Lung (tissue), 11 donors: ENCODE measurements at regions not wholly inside any gene's neighbourhood (a gene's known extent, or its start where the extent isn't known, plus 50 kb on each side); places are given as distances from the start of the nearest gene placed in this dataset.

ENCODE experiments used
- ATAC-seq: fragments of 200-7000 bp; cut with Tn5 transposase; one replicate; pipeline ENCODE4 v1.9.1; 2020; ENCODE audit warnings: moderate number of reproducible peaks; ENCODE audit not compliant: insufficient read depth, low FRiP score
- DNase-seq, 3 donors: peaks; one replicate each; pipeline ENCODE4 v3.0.0-alpha.2; 2013 to 2017
- H3K27ac ChIP-seq, 2 donors: one replicate each; pipeline ENCODE4 v1.5.1; 2013; ENCODE audit warnings: mild to moderate bottlenecking in 2 of 2, moderate library complexity in 2 of 2, control low read depth in 1 of 2, inconsistent platforms in 1 of 2, low read depth in 1 of 2, low read length in 1 of 2
- H3K27me3 ChIP-seq, 3 donors: one replicate each; pipeline ENCODE4 v1.5.1; 2013; ENCODE audit warnings: low read length in 2 of 3; ENCODE audit not compliant: control insufficient read depth in 3 of 3, insufficient read depth in 3 of 3
- H3K36me3 ChIP-seq, 4 donors: one replicate each; pipeline ENCODE4 v1.5.1; 2013; ENCODE audit warnings: low read length in 4 of 4, mild to moderate bottlenecking in 1 of 4, moderate library complexity in 1 of 4; ENCODE audit not compliant: control insufficient read depth in 4 of 4, insufficient read depth in 4 of 4
- H3K4me1 ChIP-seq, 5 donors: one replicate each; pipeline ENCODE4 v1.5.1; 2013; ENCODE audit warnings: low read length in 5 of 5, mild to moderate bottlenecking in 2 of 5, moderate library complexity in 1 of 5; ENCODE audit not compliant: control insufficient read depth in 5 of 5, insufficient read depth in 5 of 5
- H3K4me3 ChIP-seq: one replicate; pipeline ENCODE4 v1.5.1; 2013; ENCODE audit warnings: mild to moderate bottlenecking, control low read depth, moderate library complexity
- H3K9ac ChIP-seq, 2 donors: one replicate each; pipeline ENCODE4 v1.5.1; 2013; ENCODE audit warnings: low read length in 2 of 2, control low read depth in 1 of 2; ENCODE audit not compliant: insufficient read depth in 1 of 2
- H3K9me3 ChIP-seq, 4 donors: one replicate each; pipeline ENCODE4 v1.5.1; 2013; ENCODE audit warnings: low read length in 3 of 4, mild to moderate bottlenecking in 1 of 4, moderate library complexity in 1 of 4; ENCODE audit not compliant: control insufficient read depth in 4 of 4, insufficient read depth in 3 of 4
- WGBS, 2 donors: extraction: QIAGEN DNeasy Blood & Tissue Kit; methylation state at CpG; one replicate each; pipeline ENCODE4 v1.1.7; 2013; 5-methylcytosine and 5-hydroxymethylcytosine counted together
- TF ChIP-seq, protein P1 (sequence below): IDR thresholded peaks from 2 replicates; pipeline ENCODE4 v1.5.1; 2012; ENCODE audit warnings: mild to moderate bottlenecking; ENCODE audit errors: control extremely low read depth, extremely low read depth
- donor health status: control.
- donor health status: control.
- donor health status: Bipolar disorder and iron deficiency.
- donor health status: healthy.
- donor health status: DM: yes; HTN: yes; CAD: no.

DNA sequence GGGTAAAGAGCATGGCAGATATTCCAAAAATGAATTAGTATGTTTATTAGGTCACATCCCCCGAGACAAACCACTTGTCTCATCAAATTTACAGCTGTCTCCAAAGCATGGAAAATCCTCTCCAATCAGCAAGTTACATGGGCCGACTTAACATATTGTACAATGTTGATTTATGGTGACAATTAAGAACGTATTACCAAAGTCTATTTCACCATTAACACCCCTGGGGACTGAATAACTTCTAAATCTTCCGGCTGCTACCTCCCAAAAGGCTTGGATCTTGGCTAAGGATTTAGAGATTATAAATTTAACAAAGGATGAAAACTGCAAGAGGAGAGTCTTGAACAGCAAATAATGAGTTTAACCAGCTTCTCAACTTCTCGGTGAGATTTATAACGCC, 311.9 kb downstream of the NPIPA8 start:
- H3K9me3 ChIP-seq, result no peaks in the 10 kb centered on the region
- no peaks in the 10 kb centered on the region for H3K4me1 ChIP-seq
- H3K36me3 ChIP-seq, result no peaks in the 10 kb centered on the region
- ATAC-seq (no peak), DNase-seq (no peak)
- H3K9ac ChIP-seq, result no peak overlapping the region
- no peaks in the 10 kb centered on the region for H3K27me3 ChIP-seq
- no peak overlapping the region for H3K4me3 ChIP-seq
- H3K27ac ChIP-seq, result no peak overlapping the region
- TF ChIP-seq, protein P1, sequence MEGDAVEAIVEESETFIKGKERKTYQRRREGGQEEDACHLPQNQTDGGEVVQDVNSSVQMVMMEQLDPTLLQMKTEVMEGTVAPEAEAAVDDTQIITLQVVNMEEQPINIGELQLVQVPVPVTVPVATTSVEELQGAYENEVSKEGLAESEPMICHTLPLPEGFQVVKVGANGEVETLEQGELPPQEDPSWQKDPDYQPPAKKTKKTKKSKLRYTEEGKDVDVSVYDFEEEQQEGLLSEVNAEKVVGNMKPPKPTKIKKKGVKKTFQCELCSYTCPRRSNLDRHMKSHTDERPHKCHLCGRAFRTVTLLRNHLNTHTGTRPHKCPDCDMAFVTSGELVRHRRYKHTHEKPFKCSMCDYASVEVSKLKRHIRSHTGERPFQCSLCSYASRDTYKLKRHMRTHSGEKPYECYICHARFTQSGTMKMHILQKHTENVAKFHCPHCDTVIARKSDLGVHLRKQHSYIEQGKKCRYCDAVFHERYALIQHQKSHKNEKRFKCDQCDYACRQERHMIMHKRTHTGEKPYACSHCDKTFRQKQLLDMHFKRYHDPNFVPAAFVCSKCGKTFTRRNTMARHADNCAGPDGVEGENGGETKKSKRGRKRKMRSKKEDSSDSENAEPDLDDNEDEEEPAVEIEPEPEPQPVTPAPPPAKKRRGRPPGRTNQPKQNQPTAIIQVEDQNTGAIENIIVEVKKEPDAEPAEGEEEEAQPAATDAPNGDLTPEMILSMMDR, result no peak
- WGBS, 2 donors, result 64 to 68% methylated on average over 6 of the region's 6 CpGs

DNA sequence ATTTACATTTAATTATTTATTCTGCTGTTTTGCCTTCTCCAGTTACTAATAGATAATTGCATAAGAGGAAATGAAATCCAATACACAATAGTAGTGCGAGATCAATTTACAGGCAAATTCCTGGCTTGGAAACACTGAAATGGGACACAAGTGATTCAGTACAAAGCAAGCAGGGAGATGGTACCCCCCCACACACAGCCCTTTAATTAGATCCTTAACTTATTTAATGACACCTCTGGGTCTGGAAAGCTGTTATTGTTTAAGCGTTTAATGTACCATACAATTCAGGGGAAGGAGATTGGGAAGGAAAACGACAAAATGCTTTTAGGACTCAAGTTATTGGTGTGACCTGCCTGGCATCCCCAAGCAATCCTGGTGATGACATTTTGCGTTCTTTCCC, 318.2 kb downstream of the NPIPA8 start:
- WGBS, 2 donors, result 62 to 80% methylated on average over 4 of the region's 4 CpGs
- Histone ChIP-seq H3K27me3 (peaks cover 0 to 4% (median 0%) of the 10 kb centered on the region in 3 donors), H3K9me3 (no peaks in the 10 kb centered on the region), H3K4me1 (no peaks in the 10 kb centered on the region), H3K9ac (no peak overlapping the region), H3K36me3 (no peaks in the 10 kb centered on the region), H3K4me3 (no peak overlapping the region), H3K27ac (no peak overlapping the region)
- DNase-seq (no peak), ATAC-seq (no peak)
- TF ChIP-seq, protein P1, result no peak

DNA sequence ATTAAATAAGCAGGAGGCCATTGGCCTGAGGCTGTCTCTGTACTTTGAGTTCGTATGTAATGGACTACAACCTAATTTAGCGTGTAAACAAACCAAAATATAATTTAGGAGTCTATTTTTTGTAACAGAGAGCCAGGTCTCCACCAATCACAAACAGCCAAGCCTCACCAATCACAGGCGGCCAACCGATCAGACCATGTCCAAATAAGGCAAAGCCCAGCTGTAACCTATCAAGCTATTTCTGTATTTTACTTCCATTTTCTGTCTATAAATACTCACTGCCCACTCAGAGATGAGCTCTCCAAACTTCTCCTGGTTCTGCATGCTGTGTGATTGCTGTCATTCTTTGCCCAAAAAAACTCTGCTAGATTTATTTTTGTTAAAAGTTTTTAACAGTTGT, 322.7 kb downstream of the NPIPA8 start:
- ATAC-seq, result no peak
- no peak overlapping the region for H3K9ac ChIP-seq
- WGBS, 2 donors, result 77 to 89% methylated on average over 4 of the region's 4 CpGs
- peaks cover 0 to 4% (median 0%) of the 10 kb centered on the region in 3 donors for H3K27me3 ChIP-seq
- TF ChIP-seq, protein P1, result no peak
- no peak overlapping the region for H3K4me3 ChIP-seq
- H3K9me3 ChIP-seq, result no peaks in the 10 kb centered on the region
- no peak overlapping the region for H3K27ac ChIP-seq
- no peaks in the 10 kb centered on the region for H3K36me3 ChIP-seq
- H3K4me1 ChIP-seq, result peaks cover 0 to 2% (median 0%) of the 10 kb centered on the region in 5 donors
- DNase-seq, result no peak

DNA sequence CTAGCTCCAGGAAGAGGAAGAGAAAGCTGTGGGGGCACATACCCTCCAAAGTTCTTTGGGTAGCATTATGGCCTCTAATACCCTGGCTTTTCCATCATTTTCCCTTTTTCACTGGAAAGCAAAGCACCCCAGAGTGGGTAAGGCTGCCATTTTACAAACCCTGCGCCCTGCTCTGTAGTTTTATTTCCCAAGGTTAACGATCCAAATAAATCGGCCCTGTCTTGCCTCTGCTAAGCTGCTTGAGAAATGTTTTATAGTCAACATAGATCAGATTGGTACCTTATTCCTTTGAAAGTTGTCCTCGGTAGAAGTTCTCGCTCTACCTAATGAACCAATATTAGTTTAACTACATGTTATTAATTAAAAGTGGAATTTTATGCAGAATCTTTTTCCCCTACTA, 328.2 kb downstream of the NPIPA8 start:
- 94 to 95% methylated on average over 5 of the region's 5 CpGs for WGBS, 2 donors
- DNase-seq (no peak), ATAC-seq (no peak)
- Histone ChIP-seq H3K36me3 (no peaks in the 10 kb centered on the region), H3K4me3 (no peak overlapping the region), H3K27ac (no peak overlapping the region), H3K9ac (no peak overlapping the region), H3K27me3 (peaks cover 0 to 5% (median 0%) of the 10 kb centered on the region in 3 donors), H3K9me3 (no peaks in the 10 kb centered on the region), H3K4me1 (peaks cover 0 to 2% (median 0%) of the 10 kb centered on the region in 5 donors)
- TF ChIP-seq, protein P1, result no peak
